HEK293T (cell line): ENCODE measurements at regions not wholly inside any gene's neighbourhood (a gene's known extent, or its start where the extent isn't known, plus 50 kb on each side); places are given as distances from the start of the nearest gene placed in this dataset.

Source experiments
- ARNT ChIP-seq: fragments of 450-650 bp; IDR thresholded peaks from 2 replicates; pipeline ENCODE4 v1.6.1; 2017; ENCODE audit warnings: mild to moderate bottlenecking
- BHLHE40 ChIP-seq: fragments of 450-650 bp; IDR thresholded peaks from 2 replicates; pipeline ENCODE4 v1.6.1; 2016; ENCODE audit warnings: mild to moderate bottlenecking, moderate library complexity, borderline replicate concordance
- CTBP1 ChIP-seq: fragments of 450-650 bp; IDR thresholded peaks from 2 replicates; pipeline ENCODE4 v1.6.1; 2016; ENCODE audit warnings: borderline replicate concordance
- ELF4 ChIP-seq: fragments of 450-650 bp; IDR thresholded peaks from 2 replicates; pipeline ENCODE4 v1.6.1; 2017; ENCODE audit warnings: antibody characterized with exemption
- FOXA1 ChIP-seq: fragments of 450-650 bp; IDR thresholded peaks from 2 replicates; pipeline ENCODE4 v1.6.1; 2016; ENCODE audit warnings: mild to moderate bottlenecking
- FOXM1 ChIP-seq: fragments of 450-650 bp; IDR thresholded peaks from 2 replicates; pipeline ENCODE4 v1.6.1; 2017; ENCODE audit warnings: mild to moderate bottlenecking, borderline replicate concordance
- L3MBTL2 ChIP-seq: fragments of 450-650 bp; conservative IDR thresholded peaks from 2 replicates; pipeline ENCODE4 v1.6.1; 2016; ENCODE audit warnings: mild to moderate bottlenecking
- LEF1 ChIP-seq: fragments of 450-650 bp; IDR thresholded peaks from 2 replicates; pipeline ENCODE4 v1.6.1; 2017; ENCODE audit warnings: mild to moderate bottlenecking, borderline replicate concordance
- NFRKB ChIP-seq: fragments of 450-650 bp; IDR thresholded peaks from 2 replicates; pipeline ENCODE4 v1.6.1; 2016; ENCODE audit warnings: mild to moderate bottlenecking, moderate library complexity
- PKNOX1 ChIP-seq: fragments of 450-650 bp; IDR thresholded peaks from 2 replicates; pipeline ENCODE4 v1.6.1; 2016
- SP1 ChIP-seq: fragments of 450-650 bp; IDR thresholded peaks from 2 replicates; pipeline ENCODE4 v1.6.1; 2017
- SUZ12 ChIP-seq: fragments of 450-650 bp; IDR thresholded peaks from 2 replicates; pipeline ENCODE4 v1.6.1; 2016; ENCODE audit warnings: mild to moderate bottlenecking
- TARDBP ChIP-seq: fragments of 450-650 bp; IDR thresholded peaks from 2 replicates; pipeline ENCODE4 v1.6.1; 2016
- ZNF384 ChIP-seq: fragments of 450-650 bp; IDR thresholded peaks from 2 replicates; pipeline ENCODE4 v1.6.1; 2016

- peak; percentile 41; the same call in 1 of the 2 replicates for TF ChIP-seq PKNOX1
- no peak for TF ChIP-seq FOXM1
- TF ChIP-seq ARNT = no peak
- no peak for TF ChIP-seq TARDBP
- no peak for TF ChIP-seq SP1
- TF ChIP-seq SUZ12 = no peak
- TF ChIP-seq ELF4 = no peak
- no peak for TF ChIP-seq ZNF384
- TF ChIP-seq BHLHE40 = no peak
- no peak for TF ChIP-seq L3MBTL2
- TF ChIP-seq LEF1 = no peak
- TF ChIP-seq CTBP1 = no peak
- no peak for TF ChIP-seq FOXA1
- TF ChIP-seq NFRKB = no peak
Observed at GRCh38 chr9:86655147-86655546, 292.2 kb downstream of the GAS1 start.
